ENCODE measurements at regions not wholly inside any gene's neighbourhood (a gene's known extent, or its start where the extent isn't known, plus 50 kb on each side); places are given as distances from the start of the nearest gene placed in this dataset.
"Not testable (repeated sequence)": the region's sequence is repeated elsewhere in the genome, so short reads cannot be mapped to it uniquely, and the experiment has no call there.

GRCh38 chr13:62711948-62712347, 1296.3 kb upstream of the PCDH20 start:
- H3K27ac ChIP-seq; DNase-seq (ENCODE audit: low read depth, low spot score): not testable (repeated sequence)

GRCh38 chr13:62710787-62711186, 1295.1 kb upstream of the PCDH20 start:
- no peak for DNase-seq (ENCODE audit: low read depth, low spot score)

GRCh38 chr13:62706048-62706447, 1290.4 kb upstream of the PCDH20 start:
- H3K27ac ChIP-seq, result no peak overlapping the region
- DNase-seq (ENCODE audit: low read depth, low spot score), result peak; percentile 3

More at GRCh38 chr13:62710787-62711186, 1295.1 kb upstream of the PCDH20 start:
- H3K27ac ChIP-seq, result no peak overlapping the region

- H3K27ac ChIP-seq, result no peak overlapping the region
- DNase-seq (ENCODE audit: low read depth, low spot score), result no peak
Measured at GRCh38 chr13:62704875-62705274, 1289.2 kb upstream of the PCDH20 start.

GRCh38 chr13:62702502-62702901, 1286.9 kb upstream of the PCDH20 start:
- no peak overlapping the region for H3K27ac ChIP-seq
- DNase-seq (ENCODE audit: low read depth, low spot score), result no peak

GRCh38 chr13:62697701-62698100, 1282.1 kb upstream of the PCDH20 start:
- H3K27ac ChIP-seq, result no peak overlapping the region
- DNase-seq (ENCODE audit: low read depth, low spot score), result no peak

- H3K27ac ChIP-seq, result no peak overlapping the region
- no peak for DNase-seq (ENCODE audit: low read depth, low spot score)
Measured at GRCh38 chr13:62696490-62696889, 1280.8 kb upstream of the PCDH20 start.

- H3K27ac ChIP-seq, result no peak overlapping the region
- no peak for DNase-seq (ENCODE audit: low read depth, low spot score)
Measured at GRCh38 chr13:62687732-62688131, 1272.1 kb upstream of the PCDH20 start.

GRCh38 chr13:62684359-62684758, 1268.7 kb upstream of the PCDH20 start:
- DNase-seq (ENCODE audit: low read depth, low spot score), result no peak
- no peak overlapping the region for H3K27ac ChIP-seq

GRCh38 chr13:62682788-62683187, 1267.1 kb upstream of the PCDH20 start:
- no peak for DNase-seq (ENCODE audit: low read depth, low spot score)
- H3K27ac ChIP-seq, result no peak overlapping the region

- H3K27ac ChIP-seq, result no peak overlapping the region
- no peak for DNase-seq (ENCODE audit: low read depth, low spot score)
Measured at GRCh38 chr13:62678039-62678438, 1262.4 kb upstream of the PCDH20 start.

- no peak for DNase-seq (ENCODE audit: low read depth, low spot score)
- no peak overlapping the region for H3K27ac ChIP-seq
Measured at GRCh38 chr13:62663767-62664166, 1248.1 kb upstream of the PCDH20 start.

GRCh38 chr13:62659365-62659764, 1243.7 kb upstream of the PCDH20 start:
- DNase-seq (ENCODE audit: low read depth, low spot score), result no peak

GRCh38 chr13:62653371-62653770, 1237.7 kb upstream of the PCDH20 start:
- DNase-seq (ENCODE audit: low read depth, low spot score), result no peak
- H3K27ac ChIP-seq, result no peak overlapping the region

More at GRCh38 chr13:62659365-62659764, 1243.7 kb upstream of the PCDH20 start:
- H3K27ac ChIP-seq, result no peak overlapping the region

- no peak overlapping the region for H3K27ac ChIP-seq
- DNase-seq (ENCODE audit: low read depth, low spot score), result no peak
Measured at GRCh38 chr13:62643799-62644524, 1228.3 kb upstream of the PCDH20 start.

GRCh38 chr13:62643007-62643483, 1227.4 kb upstream of the PCDH20 start:
- H3K27ac ChIP-seq, result no peak overlapping the region
- peak; percentile 1 for DNase-seq (ENCODE audit: low read depth, low spot score)

GRCh38 chr13:62635161-62635560, 1219.5 kb upstream of the PCDH20 start:
- H3K27ac ChIP-seq, result no peak overlapping the region
- no peak for DNase-seq (ENCODE audit: low read depth, low spot score)

GRCh38 chr13:62633448-62633847, 1217.8 kb upstream of the PCDH20 start:
- no peak for DNase-seq (ENCODE audit: low read depth, low spot score)
- no peak overlapping the region for H3K27ac ChIP-seq

GRCh38 chr13:62631619-62632018, 1216.0 kb upstream of the PCDH20 start:
- no peak overlapping the region for H3K27ac ChIP-seq
- no peak for DNase-seq (ENCODE audit: low read depth, low spot score)

- H3K27ac ChIP-seq, result no peak overlapping the region
- DNase-seq (ENCODE audit: low read depth, low spot score), result no peak
Measured at GRCh38 chr13:62631124-62631523, 1215.5 kb upstream of the PCDH20 start.

GRCh38 chr13:62629618-62630017, 1214.0 kb upstream of the PCDH20 start:
- DNase-seq (ENCODE audit: low read depth, low spot score), result no peak
- H3K27ac ChIP-seq, result no peak overlapping the region

- no peak for DNase-seq (ENCODE audit: low read depth, low spot score)
- H3K27ac ChIP-seq, result no peak overlapping the region
Measured at GRCh38 chr13:62627226-62627625, 1211.6 kb upstream of the PCDH20 start.
